ENCODE measurements at regions not wholly inside any gene's neighbourhood (a gene's known extent, or its start where the extent isn't known, plus 50 kb on each side); places are given as distances from the start of the nearest gene placed in this dataset.

DNA sequence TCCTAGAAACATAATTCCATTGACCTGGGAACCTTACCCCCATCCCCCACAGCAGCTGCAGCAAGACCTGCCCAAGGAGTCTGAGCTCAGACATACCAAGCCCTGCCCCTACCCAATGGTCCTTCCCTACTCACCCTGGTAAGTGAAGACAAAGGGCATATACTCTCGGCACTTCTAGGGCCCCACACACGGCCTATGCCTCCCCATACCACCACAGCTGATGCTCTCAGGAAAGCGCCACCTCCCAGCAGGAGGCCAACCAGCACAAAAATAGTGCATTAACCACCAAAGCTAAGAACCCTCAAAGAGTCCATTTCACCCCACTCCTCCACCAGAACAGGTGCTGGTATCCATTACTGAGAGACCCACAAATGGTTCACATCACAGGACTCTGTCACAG lies 74.4 kb upstream of the GUCY1A2 start:
- POLR2A ChIA-PET: no interaction called here
- Histone ChIP-seq H4K20me1 (ENCODE audit: insufficient read depth, low read length) (no peaks in the 10 kb centered on the region), H3K9me3 (ENCODE audit: low read length) (no peaks in the 10 kb centered on the region), H3K4me3 (ENCODE audit: low read depth, low read length, poor library complexity, severe bottlenecking) (no peak overlapping the region), H3K4me1 (ENCODE audit: insufficient read depth, low read length, poor library complexity, severe bottlenecking) (no peaks in the 10 kb centered on the region), H3K36me3 (ENCODE audit: insufficient read depth, low read length) (no peaks in the 10 kb centered on the region), H3K27ac (ENCODE audit: low read depth, low read length, poor library complexity, severe bottlenecking) (no peak overlapping the region), H3K79me2 (ENCODE audit: insufficient read depth, low read depth, low read length) (no peaks in the 10 kb centered on the region), H3K4me2 (ENCODE audit: low read length) (no peak overlapping the region), H2AFZ (ENCODE audit: low read length) (no peak overlapping the region), H3K9me2 (ENCODE audit: insufficient read depth, low read length) (no peaks in the 10 kb centered on the region)
- no peak for TF ChIP-seq EZH2phosphoT487 (IDR thresholded peaks at IDR 0.05; ENCODE audit: borderline replicate concordance, low read depth, low read length)
- intact Hi-C loops (cut with micrococcal nuclease; ENCODE audit: unreplicated experiment): no loop called here
- no TSS peak for BruUV-seq (replicated peaks)
- CTCF ChIA-PET (ENCODE audit: unreplicated experiment): no interaction called here
- DNase-seq (ENCODE audit: low spot score): no peak

DNA sequence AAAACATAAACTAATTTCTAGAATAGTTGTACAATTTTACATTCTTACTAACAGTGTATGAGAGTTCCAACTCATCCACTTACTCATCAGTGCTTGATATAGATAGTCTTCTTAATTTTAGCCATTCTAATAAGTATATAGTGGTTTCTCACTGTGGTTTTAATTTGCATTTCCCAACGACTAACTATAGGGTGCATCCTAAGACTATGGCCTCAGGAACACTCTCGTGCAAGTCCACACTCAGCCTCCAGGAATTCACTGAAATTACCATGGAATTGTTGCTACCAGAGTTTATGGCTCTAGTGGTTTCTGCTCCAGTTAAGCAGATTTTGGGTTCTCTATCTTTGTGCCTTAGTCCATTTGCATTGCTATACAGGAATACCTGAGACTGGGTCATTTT lies 60.1 kb upstream of the GUCY1A2 start:
- H3K4me1 ChIP-seq (ENCODE audit: insufficient read depth, low read length, poor library complexity, severe bottlenecking): no peaks in the 10 kb centered on the region
- H3K4me3 ChIP-seq (ENCODE audit: low read depth, low read length, poor library complexity, severe bottlenecking): no peak overlapping the region
- no peak overlapping the region for H2AFZ ChIP-seq (ENCODE audit: low read length)
- H3K9me3 ChIP-seq (ENCODE audit: low read length): no peaks in the 10 kb centered on the region
- TF ChIP-seq CTCF (conservative IDR thresholded peaks at IDR 0.05; ENCODE audit: low read length) (no peak), EZH2phosphoT487 (IDR thresholded peaks at IDR 0.05; ENCODE audit: borderline replicate concordance, low read depth, low read length) (no peak)
- no peaks in the 10 kb centered on the region for H4K20me1 ChIP-seq (ENCODE audit: insufficient read depth, low read length)
- BruUV-seq (replicated peaks): no TSS peak
- H3K36me3 ChIP-seq (ENCODE audit: insufficient read depth, low read length): no peaks in the 10 kb centered on the region
- DNase-seq (ENCODE audit: low spot score): no peak
- H3K79me2 ChIP-seq (ENCODE audit: insufficient read depth, low read depth, low read length): no peaks in the 10 kb centered on the region
- ChIA-PET POLR2A (no interaction called here), CTCF (ENCODE audit: unreplicated experiment) (no interaction called here)
- no peak overlapping the region for H3K4me2 ChIP-seq (ENCODE audit: low read length)
- H3K9me2 ChIP-seq (ENCODE audit: insufficient read depth, low read length): no peaks in the 10 kb centered on the region
- intact Hi-C loops (cut with micrococcal nuclease; ENCODE audit: unreplicated experiment): no loop called here
- no peak overlapping the region for H3K27ac ChIP-seq (ENCODE audit: low read depth, low read length, poor library complexity, severe bottlenecking)

GRCh38 chr11:107076832-107077231 lies 58.6 kb upstream of the GUCY1A2 start:
- H3K4me2 ChIP-seq (ENCODE audit: low read length): no peak overlapping the region
- no peak overlapping the region for H3K4me3 ChIP-seq (ENCODE audit: low read depth, low read length, poor library complexity, severe bottlenecking)
- BruUV-seq (replicated peaks): no TSS peak
- no peak overlapping the region for H3K27ac ChIP-seq (ENCODE audit: low read depth, low read length, poor library complexity, severe bottlenecking)
- intact Hi-C loops (cut with micrococcal nuclease; ENCODE audit: unreplicated experiment): no loop called here
- H3K36me3 ChIP-seq (ENCODE audit: insufficient read depth, low read length): no peaks in the 10 kb centered on the region
- no peak overlapping the region for H2AFZ ChIP-seq (ENCODE audit: low read length)
- H3K9me3 ChIP-seq (ENCODE audit: low read length): no peaks in the 10 kb centered on the region
- H3K4me1 ChIP-seq (ENCODE audit: insufficient read depth, low read length, poor library complexity, severe bottlenecking): no peaks in the 10 kb centered on the region
- no peaks in the 10 kb centered on the region for H3K9me2 ChIP-seq (ENCODE audit: insufficient read depth, low read length)
- CTCF ChIA-PET (ENCODE audit: unreplicated experiment): no interaction called here
- no peaks in the 10 kb centered on the region for H4K20me1 ChIP-seq (ENCODE audit: insufficient read depth, low read length)
- no peak for TF ChIP-seq CTCF (conservative IDR thresholded peaks at IDR 0.05; ENCODE audit: low read length)
- no peak for TF ChIP-seq EZH2phosphoT487 (IDR thresholded peaks at IDR 0.05; ENCODE audit: borderline replicate concordance, low read depth, low read length)
- DNase-seq (ENCODE audit: low spot score): no peak
- POLR2A ChIA-PET: no interaction called here
- H3K79me2 ChIP-seq (ENCODE audit: insufficient read depth, low read depth, low read length): no peaks in the 10 kb centered on the region
